HCT116 (cell line): ENCODE measurements at regions not wholly inside any gene's neighbourhood (a gene's known extent, or its start where the extent isn't known, plus 50 kb on each side); places are given as distances from the start of the nearest gene placed in this dataset.

Source experiments
- ATAC-seq: fragments of 200-7000 bp; cut with Tn5 transposase; 2 replicates; pipeline ENCODE4 v1.9.1; 2020; ENCODE audit warnings: mild to moderate bottlenecking, moderate library complexity
- BruUV-seq: library from RNA; stranded (reverse); fragments of 400-500 nt; replicated peaks from 2 replicates; lab custom pipeline; 2021; lab: Mats Ljungman, UMichigan
- CTCF ChIA-PET: fragments of 300-600 bp; sonication (Branson Sonifier 250); formaldehyde crosslinking; loops from one replicate; lab custom pipeline; 2021; ENCODE audit warnings: antibody characterized with exemption; lab: Charles Lee
- POLR2A ChIA-PET: fragments of 300-600, 350-600 bp; sonication (Branson Sonifier 250); formaldehyde crosslinking; loops from one replicate; lab custom pipeline; 2021; ENCODE audit warnings: antibody characterized with exemption; lab: Charles Lee
- RAD21 ChIA-PET, 2 experiments: fragments of 300-600 bp; sonication (Branson Sonifier 250); formaldehyde crosslinking; loops; one replicate each; lab custom pipeline; 2023; ENCODE audit warnings: low total read pairs in 2 of 2; ENCODE audit not compliant: uncharacterized antibody in 2 of 2, unreplicated experiment in 2 of 2, low non-redundant PET in 1 of 2; lab: Charles Lee
- DNase-seq: peaks from one replicate; pipeline ENCODE4 v3.0.0-alpha.2; 2010; ENCODE audit warnings: low read depth, low spot score
- H2AFZ ChIP-seq: fragments of 200-600 bp; shearing (Covaris generic), sonication (generic); 2 replicates; pipeline ENCODE4 v1.6.1; 2017; ENCODE audit warnings: low read depth, mixed run types, mixed read lengths, antibody characterized with exemption, low read length; ENCODE audit not compliant: poor library complexity, severe bottlenecking
- H3K27ac ChIP-seq: 2 replicates; pipeline ENCODE4 v1.5.1; 2012; ENCODE audit warnings: low read depth, low read length
- H3K27me3 ChIP-seq: fragments of 200-600 bp; sonication (generic); 2 replicates; pipeline ENCODE4 v1.6.1; 2016; ENCODE audit warnings: mixed run types, low read length, mixed read lengths; ENCODE audit not compliant: insufficient read depth
- H3K36me3 ChIP-seq, 2 experiments: fragments of 200-500 bp in 1 of 2; fragments of 200-600 bp in 1 of 2; sonication (Bioruptor generic) in 1 of 2; sonication (generic) in 1 of 2; 2 replicates each; pipeline versions ENCODE4 v1.5.1 to v1.6.1; 2014 to 2016; ENCODE audit warnings: low read length in 2 of 2, inconsistent platforms in 1 of 2, mixed read lengths in 1 of 2, mixed run types in 1 of 2; ENCODE audit not compliant: insufficient read depth in 2 of 2, control insufficient read depth in 1 of 2
- H3K4me1 ChIP-seq, 2 experiments: fragments of 200-600 bp in 1 of 2; sonication (generic) in 1 of 2; 2 replicates each; pipeline versions ENCODE4 v1.5.1 to v1.6.1; 2012 to 2017; ENCODE audit warnings: low read length in 2 of 2, inconsistent platforms in 1 of 2, mild to moderate bottlenecking in 1 of 2, mixed read lengths in 1 of 2, mixed run types in 1 of 2, moderate library complexity in 1 of 2; ENCODE audit not compliant: insufficient read depth in 2 of 2, control insufficient read depth in 1 of 2
- H3K4me2 ChIP-seq: fragments of 200-600 bp; sonication (generic); 2 replicates; pipeline ENCODE4 v1.6.1; 2017; ENCODE audit warnings: mixed run types, low read length, mixed read lengths
- H3K4me3 ChIP-seq, 2 experiments: fragments of 200-600 bp in 1 of 2; sonication (generic) in 1 of 2; replicated peaks in 1 of 2; 2 replicates each; pipeline ENCODE4 v1.5.1; 2011 to 2016; ENCODE audit warnings: low read length in 2 of 2, control low read depth in 1 of 2, low read depth in 1 of 2, mild to moderate bottlenecking in 1 of 2, mixed read lengths in 1 of 2, mixed run types in 1 of 2
- H3K79me2 ChIP-seq: fragments of 200-600 bp; sonication (generic); 2 replicates; pipeline ENCODE4 v1.6.1; 2017; ENCODE audit warnings: mild to moderate bottlenecking, mixed run types, low read length, moderate library complexity, mixed read lengths; ENCODE audit not compliant: insufficient read depth
- H3K9ac ChIP-seq: fragments of 200-600 bp; sonication (generic); 2 replicates; pipeline ENCODE4 v1.6.1; 2016; ENCODE audit warnings: low read length, mixed read lengths
- H3K9me2 ChIP-seq: fragments of 200-600 bp; sonication (generic), shearing (Covaris generic); 2 replicates; pipeline ENCODE4 v1.6.1; 2017; ENCODE audit warnings: mixed run types, mild to moderate bottlenecking, moderate library complexity; ENCODE audit not compliant: insufficient read depth
- H3K9me3 ChIP-seq, 2 experiments: fragments of 200-500 bp in 1 of 2; fragments of 200-600 bp in 1 of 2; sonication (Bioruptor generic) in 1 of 2; sonication (generic) in 1 of 2; 2 replicates each; pipeline ENCODE4 v1.6.1; 2014 to 2017; ENCODE audit warnings: low read length in 2 of 2, mixed read lengths in 2 of 2, inconsistent platforms in 1 of 2, low read depth in 1 of 2, mild to moderate bottlenecking in 1 of 2, mixed run types in 1 of 2, moderate library complexity in 1 of 2; ENCODE audit not compliant: control insufficient read depth in 1 of 2, insufficient read depth in 1 of 2
- H4K20me1 ChIP-seq: fragments of 200-600 bp; sonication (generic), shearing (Covaris generic); 2 replicates; pipeline ENCODE4 v1.6.1; 2017; ENCODE audit warnings: mixed run types, mild to moderate bottlenecking, moderate library complexity; ENCODE audit not compliant: insufficient read depth
- CEBPB ChIP-seq: IDR thresholded peaks from 2 replicates; pipeline ENCODE4 v1.6.1; 2012; ENCODE audit warnings: low read depth
- EGR1 ChIP-seq: IDR thresholded peaks from 2 replicates; pipeline ENCODE4 v1.6.1; 2012; ENCODE audit warnings: low read depth
- EZH2phosphoT487 ChIP-seq: fragments of 200-600 bp; IDR thresholded peaks from 2 replicates; pipeline ENCODE4 v1.6.1; 2018; ENCODE audit warnings: antibody characterized with exemption, borderline replicate concordance
- RAD21 ChIP-seq: IDR thresholded peaks from 2 replicates; pipeline ENCODE4 v1.6.1; 2012; ENCODE audit warnings: low read depth, mild to moderate bottlenecking
- YY1 ChIP-seq: IDR thresholded peaks from 2 replicates; pipeline ENCODE4 v1.6.1; 2011; ENCODE audit warnings: low read length, low read depth, moderate library complexity, mild to moderate bottlenecking; ENCODE audit not compliant: insufficient replicate concordance; ENCODE audit errors: extremely low read depth
- intact Hi-C: fragments of 100-400 bp; cut with micrococcal nuclease; formaldehyde crosslinking; loops from 2 replicates; pipeline ENCODE4 v1.10.0; 2022

- no peaks in the 10 kb centered on the region for H3K36me3 ChIP-seq
- no peaks in the 10 kb centered on the region for H4K20me1 ChIP-seq
- no peak overlapping the region for H3K4me3 ChIP-seq
- H2AFZ ChIP-seq = no peak overlapping the region
- ChIA-PET POLR2A (no interaction called here), RAD21 (no interaction called here), CTCF (interaction anchor here (1.4 kb wide), 1 partner anchor 283 kb away, joined by 5 read pairs; no protein-coding TSS in a partner anchor)
- no peak for DNase-seq
- TF ChIP-seq EGR1 = no peak
- TF ChIP-seq CEBPB = no peak
- no peak for TF ChIP-seq EZH2phosphoT487
- peak; percentile 13; the same call in 1 of the 2 replicates for TF ChIP-seq RAD21
- no peaks in the 10 kb centered on the region for H3K9me2 ChIP-seq
- no TSS peak for BruUV-seq
- H3K9me3 ChIP-seq = no peaks in the 10 kb centered on the region
- H3K27me3 ChIP-seq = no peaks in the 10 kb centered on the region
- H3K9ac ChIP-seq = no peak overlapping the region
- no peak overlapping the region for H3K27ac ChIP-seq
- no peak for ATAC-seq
- intact Hi-C loops = no loop called here
- H3K4me2 ChIP-seq = no peak overlapping the region
- H3K79me2 ChIP-seq = no peaks in the 10 kb centered on the region
- H3K4me1 ChIP-seq = no peaks in the 10 kb centered on the region
Observed at GRCh38 chr6:145350928-145351327, 384.4 kb downstream of the EPM2A start.

- DNase-seq = no peak
- Histone ChIP-seq H3K4me1 (no peaks in the 10 kb centered on the region), H3K36me3 (no peaks in the 10 kb centered on the region), H3K4me3 (no peak overlapping the region), H3K79me2 (no peaks in the 10 kb centered on the region), H4K20me1 (no peaks in the 10 kb centered on the region), H3K4me2 (no peak overlapping the region), H3K9me2 (no peaks in the 10 kb centered on the region), H3K27ac (no peak overlapping the region), H3K9ac (no peak overlapping the region), H3K27me3 (no peaks in the 10 kb centered on the region), H2AFZ (no peak overlapping the region), H3K9me3 (no peaks in the 10 kb centered on the region)
- no peak; the same call in 1 of the 2 replicates for ATAC-seq
- ChIA-PET RAD21 (no interaction called here), CTCF (no interaction called here), POLR2A (no interaction called here)
- intact Hi-C loops = no loop called here
- no peak for TF ChIP-seq YY1
- no TSS peak for BruUV-seq
Observed at GRCh38 chr6:145352382-145353080, 382.8 kb downstream of the EPM2A start.
